Superior temporal gyrus (tissue), 1 donor: ENCODE measurements at regions not wholly inside any gene's neighbourhood (a gene's known extent, or its start where the extent isn't known, plus 50 kb on each side); places are given as distances from the start of the nearest gene placed in this dataset.
"Not testable (repeated sequence)": the region's sequence is repeated elsewhere in the genome, so short reads cannot be mapped to it uniquely, and the experiment has no call there.

Experiments used
- DNase-seq: peaks from one replicate; pipeline ENCODE4 v3.0.0-alpha.2; 2016; ENCODE audit errors: extremely low spot score

DNA sequence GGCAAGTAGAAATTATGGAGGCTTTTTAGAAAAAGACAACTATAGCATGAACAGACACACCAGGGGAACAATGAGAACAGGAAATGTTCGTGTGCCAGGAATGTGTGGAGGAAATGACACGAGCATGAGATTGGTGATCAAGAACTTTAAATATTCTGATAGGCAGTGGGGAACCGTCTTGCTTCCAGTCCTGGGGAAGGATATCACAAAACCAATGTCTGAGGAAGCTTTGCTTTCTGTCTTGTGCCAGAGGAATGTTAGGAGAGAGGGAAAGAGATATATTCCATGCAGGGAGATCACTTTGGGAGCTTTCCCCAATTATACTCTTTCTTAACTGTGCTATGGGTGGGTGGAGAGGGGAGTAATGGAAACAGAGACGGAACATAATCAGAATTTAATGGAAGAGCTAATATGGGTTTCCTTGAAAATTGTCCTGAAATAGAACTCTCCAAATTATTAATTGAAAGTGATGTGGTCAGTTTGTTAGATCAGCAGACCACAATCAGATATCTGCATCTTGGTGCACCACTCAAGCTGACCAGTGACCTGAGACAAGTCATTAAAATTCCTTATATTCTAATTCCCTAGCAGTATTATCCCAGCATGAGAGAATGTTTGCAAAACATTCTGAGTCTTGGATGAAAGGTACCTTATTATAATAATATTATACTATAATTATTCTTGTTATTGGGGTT, 178.2 kb downstream of the SOX4 start:
- no peak for DNase-seq

GRCh38 chr6:21772477-21772876, 178.9 kb downstream of the SOX4 start:
- no peak for DNase-seq

GRCh38 chr6:21772884-21773575, 179.5 kb downstream of the SOX4 start:
- DNase-seq = no peak

DNA sequence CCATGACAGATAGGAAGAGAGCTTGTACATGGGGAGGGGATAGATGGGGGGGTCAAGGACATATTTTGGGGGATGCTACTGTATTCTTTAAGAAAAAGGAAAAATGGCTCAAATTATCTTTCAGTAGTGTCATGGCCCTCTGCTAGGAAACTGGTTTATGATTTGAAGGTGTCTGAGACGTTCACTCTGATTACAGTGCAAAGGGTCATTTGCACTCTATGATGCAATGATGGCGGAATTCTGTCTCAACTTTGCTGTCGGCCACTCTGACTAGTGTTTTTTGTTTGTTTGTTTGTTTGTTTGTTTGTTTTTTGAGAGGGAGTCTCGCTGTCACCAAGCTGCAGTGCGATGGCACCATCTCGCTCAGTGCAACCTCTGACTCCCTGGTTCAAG, 180.0 kb downstream of the SOX4 start:
- no peak for DNase-seq

GRCh38 chr6:21777846-21778245, 184.3 kb downstream of the SOX4 start:
- no peak for DNase-seq

DNA sequence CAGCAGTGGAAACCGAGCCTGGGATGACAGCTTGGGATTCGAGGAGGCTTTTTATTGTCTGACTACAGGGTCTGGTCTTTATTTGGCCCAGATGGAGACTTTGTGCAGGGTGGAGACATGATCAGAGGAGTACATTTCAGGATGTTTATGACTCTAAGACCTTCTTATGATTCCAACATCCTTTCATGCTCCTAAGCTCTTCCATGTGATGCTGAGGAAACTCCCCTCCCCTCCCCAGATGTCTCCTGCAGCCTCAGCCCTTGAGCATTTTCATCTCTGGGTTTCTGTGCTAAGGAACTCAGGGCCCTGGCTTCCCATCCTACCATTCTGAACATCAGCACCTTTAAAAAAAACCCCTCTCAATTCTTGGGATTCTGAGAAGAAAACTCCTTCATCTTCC, 186.6 kb downstream of the SOX4 start:
- no peak for DNase-seq

DNA sequence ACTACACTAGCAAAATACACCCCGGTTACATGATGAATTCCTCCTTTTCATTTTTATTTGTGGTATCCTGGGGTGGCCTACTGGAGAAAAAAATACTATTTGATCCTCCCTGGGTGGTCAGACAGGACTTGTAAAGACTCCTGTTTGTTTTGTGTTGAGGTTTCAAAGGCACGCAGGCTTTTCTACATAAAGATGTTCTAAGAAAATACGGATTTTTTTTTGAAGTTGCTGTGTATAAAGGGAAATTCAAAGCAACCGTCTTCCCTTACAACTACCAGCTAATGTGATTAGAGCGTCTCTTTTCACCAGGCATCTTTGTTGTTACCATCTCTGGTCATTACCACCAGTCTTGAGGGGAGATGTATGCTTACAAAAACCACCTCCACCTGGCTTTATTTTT, 187.1 kb downstream of the SOX4 start:
- no peak for DNase-seq

GRCh38 chr6:21781128-21781527, 187.6 kb downstream of the SOX4 start:
- no peak for DNase-seq

DNA sequence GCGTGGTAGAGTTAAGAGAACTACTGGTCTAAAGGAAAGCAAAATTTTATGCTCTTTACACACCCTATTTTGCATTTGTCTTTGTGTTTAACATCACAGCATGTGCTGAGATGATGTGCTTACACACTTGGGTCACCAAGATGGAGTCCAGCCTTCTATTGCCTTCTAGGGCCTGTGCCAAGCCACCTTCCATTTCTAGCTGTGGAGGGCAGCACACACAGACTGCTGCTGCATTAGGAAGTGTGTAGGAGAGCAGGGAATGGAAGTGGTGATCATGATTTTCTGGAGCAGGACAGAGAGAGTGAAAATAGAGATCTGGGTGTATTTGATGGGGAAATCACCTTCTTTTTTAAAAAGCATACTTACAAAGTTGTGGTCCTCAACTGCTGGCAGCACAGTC, 191.6 kb downstream of the SOX4 start:
- DNase-seq = no peak

GRCh38 chr6:21791056-21791455, 197.5 kb downstream of the SOX4 start:
- no peak for DNase-seq

- DNase-seq = no peak
Observed at GRCh38 chr6:21791581-21791980, 198.0 kb downstream of the SOX4 start.

DNA sequence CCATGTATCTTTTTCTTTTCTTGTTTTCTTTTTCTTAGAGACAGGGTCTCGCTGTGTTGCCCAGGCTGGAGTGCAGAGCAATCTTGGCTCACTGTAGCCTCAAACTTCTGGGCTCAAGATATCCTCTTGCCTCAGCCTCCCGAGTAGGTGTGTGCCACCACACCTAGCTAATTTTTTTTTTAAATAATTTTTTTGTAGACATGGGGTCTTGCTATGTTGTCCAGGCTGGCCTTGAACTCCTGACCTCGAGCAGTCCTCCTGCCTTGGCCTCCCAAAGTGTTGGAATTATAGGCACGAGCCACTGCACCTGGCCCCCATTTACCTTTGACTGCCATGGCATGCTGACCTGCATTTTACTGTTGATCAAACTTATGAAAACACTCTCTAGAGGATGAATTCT, 198.6 kb downstream of the SOX4 start:
- DNase-seq = no peak

DNA sequence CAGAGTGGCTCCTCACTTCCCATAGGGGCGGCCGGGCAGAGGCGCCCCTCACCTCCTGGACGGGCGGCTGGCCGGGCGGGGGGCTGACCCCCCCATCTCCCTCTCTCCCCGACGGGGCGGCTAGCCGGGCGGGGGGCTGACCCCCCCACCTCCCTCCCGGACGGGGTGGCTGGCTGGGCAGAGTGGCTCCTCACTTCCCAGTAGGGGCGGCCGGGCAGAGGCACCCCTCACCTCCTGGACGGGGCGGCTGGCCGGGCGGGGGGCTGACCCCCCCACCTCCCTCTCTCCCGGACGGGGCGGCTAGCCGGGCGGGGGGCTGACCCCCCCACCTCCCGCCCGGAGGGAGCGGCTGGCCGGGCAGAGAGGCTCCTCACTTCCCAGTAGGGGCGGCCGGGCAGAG, 203.4 kb downstream of the SOX4 start:
- not testable (repeated sequence) for DNase-seq

GRCh38 chr6:21798468-21798867, 204.9 kb downstream of the SOX4 start:
- no peak for DNase-seq

GRCh38 chr6:21800330-21800729, 206.8 kb downstream of the SOX4 start:
- DNase-seq = no peak

DNA sequence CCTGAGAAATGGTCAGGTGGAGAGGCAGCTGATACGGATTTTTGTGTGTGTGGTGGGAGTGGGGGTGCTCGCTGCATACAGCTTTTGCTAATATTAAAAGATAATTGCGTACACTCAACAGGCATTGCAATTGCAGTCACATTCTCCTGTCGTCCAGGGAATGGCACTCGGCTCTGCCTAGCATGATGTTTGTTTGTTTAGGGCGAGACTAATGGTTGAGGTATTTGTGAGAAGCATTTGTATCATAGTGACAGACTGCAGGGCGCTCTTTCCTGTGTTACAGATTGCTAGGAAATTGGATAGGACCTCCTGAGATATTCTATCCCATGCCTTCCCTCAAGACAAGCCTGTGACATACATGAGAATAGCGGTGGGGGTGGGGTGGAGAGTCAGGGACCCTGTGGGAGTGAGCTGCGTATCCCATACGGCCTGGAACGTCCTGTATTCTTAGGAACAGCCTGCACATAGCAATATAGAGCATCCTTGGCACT, 207.4 kb downstream of the SOX4 start:
- no peak for DNase-seq

DNA sequence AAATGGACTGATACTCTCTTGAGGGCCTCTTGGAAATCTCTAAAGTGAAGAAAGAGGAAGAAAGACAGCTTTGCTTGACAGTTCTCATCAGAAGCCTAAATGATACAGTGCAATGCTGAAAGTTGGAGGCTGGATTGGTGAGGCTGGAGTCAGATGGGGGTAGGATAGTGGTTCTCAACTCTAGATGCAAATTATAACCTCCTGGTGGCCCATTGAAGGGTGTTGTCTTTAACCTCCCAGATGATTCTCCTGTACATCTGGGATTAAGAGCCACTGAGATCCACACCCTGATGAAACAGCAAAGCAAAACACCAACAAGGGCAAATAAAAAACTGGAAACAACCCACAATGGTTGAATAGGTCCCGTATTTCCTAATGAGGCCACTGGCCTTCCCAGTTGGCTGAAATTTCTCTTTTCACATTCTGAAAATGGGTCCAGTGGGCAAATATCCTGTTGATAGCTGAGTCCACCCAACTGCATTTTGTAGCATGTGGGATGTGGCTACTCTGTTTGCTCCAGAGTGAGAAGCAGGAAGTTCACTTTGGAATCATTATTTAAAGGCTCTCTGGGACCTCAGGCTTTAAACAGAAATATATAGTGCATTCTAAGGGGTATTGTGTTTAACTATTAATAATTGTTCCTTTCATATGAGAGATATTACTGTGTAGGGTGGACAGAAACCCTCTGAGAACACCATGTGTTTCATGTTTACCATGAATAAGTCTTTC, 208.1 kb downstream of the SOX4 start:
- DNase-seq = no peak

DNA sequence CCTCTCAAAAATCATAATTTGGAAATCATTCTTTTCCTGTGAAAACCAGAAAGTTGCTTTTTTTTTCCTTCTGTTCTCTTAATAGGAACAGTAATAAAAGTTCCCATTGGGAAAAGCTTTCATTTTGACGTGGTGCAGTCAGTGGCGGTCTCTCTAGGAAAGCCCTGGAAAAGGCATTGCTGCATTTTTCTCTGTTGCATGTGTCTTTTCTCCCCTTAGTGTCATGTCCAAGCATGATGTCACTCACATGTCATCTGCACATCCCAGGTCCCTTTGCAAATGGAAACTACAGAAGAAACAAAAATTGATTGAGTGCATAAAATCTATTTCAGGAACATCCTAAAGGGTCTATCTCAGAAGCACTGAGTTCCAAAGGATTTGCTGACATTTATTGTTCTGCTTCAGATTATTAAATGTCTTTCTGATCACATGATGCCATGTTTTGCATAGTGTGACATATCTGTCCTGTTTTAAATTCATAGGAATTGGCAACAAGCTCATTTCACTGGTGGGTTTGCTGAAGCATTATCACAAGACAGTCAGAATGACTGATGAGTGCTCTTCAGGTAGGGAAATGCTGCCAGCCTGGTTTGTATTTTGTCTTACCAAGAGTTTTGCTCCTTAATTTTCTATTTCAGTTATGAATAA, 208.7 kb downstream of the SOX4 start:
- DNase-seq = no peak

DNA sequence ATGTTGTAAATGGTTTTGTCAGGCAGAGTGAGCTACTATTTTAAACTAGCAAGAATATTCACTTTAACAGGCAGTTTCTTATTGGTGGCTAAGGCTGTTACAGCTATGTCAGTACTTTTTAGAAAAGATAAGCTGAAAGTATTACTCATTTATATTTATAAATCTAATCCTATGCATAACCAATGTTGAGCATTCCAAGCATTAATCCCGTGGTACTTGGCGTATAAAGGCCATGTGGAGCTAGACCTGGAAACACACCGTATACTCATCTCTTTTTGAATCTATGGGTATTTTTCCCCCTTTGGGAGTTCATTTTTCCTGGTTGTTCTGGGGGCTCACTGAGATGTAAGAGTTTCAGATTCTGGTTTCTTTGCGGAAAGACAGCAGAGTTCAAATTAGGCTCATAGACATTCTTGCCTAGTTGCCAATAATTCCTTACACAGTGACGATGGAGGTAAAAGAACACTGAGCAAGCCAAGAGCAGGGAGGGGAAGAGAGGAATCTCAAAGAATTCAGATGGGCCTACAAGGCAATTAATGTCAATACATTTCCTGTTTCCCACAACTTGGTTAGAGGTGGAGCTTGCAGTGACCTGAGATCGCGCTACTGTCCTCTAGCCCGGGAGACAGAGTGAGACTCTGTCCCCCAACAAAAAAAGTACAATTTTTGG, 211.5 kb downstream of the SOX4 start:
- DNase-seq = no peak

- DNase-seq = no peak
Observed at GRCh38 chr6:21807299-21808044, 213.9 kb downstream of the SOX4 start.

DNA sequence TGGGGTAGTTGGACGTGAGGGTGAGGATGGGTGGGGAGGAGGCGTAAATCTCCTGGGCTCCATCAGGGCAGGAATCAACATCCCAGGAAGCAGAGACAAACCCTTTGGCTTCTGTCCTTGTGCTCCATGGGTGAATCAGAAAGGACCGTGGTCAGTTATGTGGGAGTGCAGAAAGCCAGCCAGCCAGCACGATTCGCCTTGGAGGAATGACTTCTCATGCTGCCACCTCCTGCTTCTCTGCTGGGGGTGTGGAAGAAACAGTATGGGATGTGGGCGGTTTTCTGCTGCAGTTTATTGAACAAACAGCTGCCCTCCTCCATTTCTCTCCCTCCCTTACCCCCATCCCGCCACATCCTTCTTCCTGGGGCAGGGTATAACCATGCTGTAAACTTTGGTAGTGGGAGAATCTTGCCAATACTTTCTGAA, 214.5 kb downstream of the SOX4 start:
- DNase-seq = no peak
